ENCODE measurements at regions not wholly inside any gene's neighbourhood (a gene's known extent, or its start where the extent isn't known, plus 50 kb on each side); places are given as distances from the start of the nearest gene placed in this dataset.

GRCh38 chr2:100627330-100628300 is 64.8 kb downstream of the PDCL3 start:
- TF ChIP-seq, protein P1, sequence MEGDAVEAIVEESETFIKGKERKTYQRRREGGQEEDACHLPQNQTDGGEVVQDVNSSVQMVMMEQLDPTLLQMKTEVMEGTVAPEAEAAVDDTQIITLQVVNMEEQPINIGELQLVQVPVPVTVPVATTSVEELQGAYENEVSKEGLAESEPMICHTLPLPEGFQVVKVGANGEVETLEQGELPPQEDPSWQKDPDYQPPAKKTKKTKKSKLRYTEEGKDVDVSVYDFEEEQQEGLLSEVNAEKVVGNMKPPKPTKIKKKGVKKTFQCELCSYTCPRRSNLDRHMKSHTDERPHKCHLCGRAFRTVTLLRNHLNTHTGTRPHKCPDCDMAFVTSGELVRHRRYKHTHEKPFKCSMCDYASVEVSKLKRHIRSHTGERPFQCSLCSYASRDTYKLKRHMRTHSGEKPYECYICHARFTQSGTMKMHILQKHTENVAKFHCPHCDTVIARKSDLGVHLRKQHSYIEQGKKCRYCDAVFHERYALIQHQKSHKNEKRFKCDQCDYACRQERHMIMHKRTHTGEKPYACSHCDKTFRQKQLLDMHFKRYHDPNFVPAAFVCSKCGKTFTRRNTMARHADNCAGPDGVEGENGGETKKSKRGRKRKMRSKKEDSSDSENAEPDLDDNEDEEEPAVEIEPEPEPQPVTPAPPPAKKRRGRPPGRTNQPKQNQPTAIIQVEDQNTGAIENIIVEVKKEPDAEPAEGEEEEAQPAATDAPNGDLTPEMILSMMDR (IDR thresholded peaks at IDR 0.05), result no peak
- Mint-ChIP-seq H3K4me1 (ENCODE audit: low read depth) (no peaks in the 10 kb centered on the region), H3K36me3 (ENCODE audit: low read depth) (no peaks in the 10 kb centered on the region), H3K27ac (ENCODE audit: unreplicated experiment) (no peak overlapping the region), H3K27me3 (ENCODE audit: low read depth) (peaks cover 25% of the 10 kb centered on the region), H3K4me3 (ENCODE audit: unreplicated experiment) (no peak overlapping the region), H3K9me3 (ENCODE audit: low read depth) (no peaks in the 10 kb centered on the region)
- DNase-seq (ENCODE audit: low spot score), result no peak

DNA sequence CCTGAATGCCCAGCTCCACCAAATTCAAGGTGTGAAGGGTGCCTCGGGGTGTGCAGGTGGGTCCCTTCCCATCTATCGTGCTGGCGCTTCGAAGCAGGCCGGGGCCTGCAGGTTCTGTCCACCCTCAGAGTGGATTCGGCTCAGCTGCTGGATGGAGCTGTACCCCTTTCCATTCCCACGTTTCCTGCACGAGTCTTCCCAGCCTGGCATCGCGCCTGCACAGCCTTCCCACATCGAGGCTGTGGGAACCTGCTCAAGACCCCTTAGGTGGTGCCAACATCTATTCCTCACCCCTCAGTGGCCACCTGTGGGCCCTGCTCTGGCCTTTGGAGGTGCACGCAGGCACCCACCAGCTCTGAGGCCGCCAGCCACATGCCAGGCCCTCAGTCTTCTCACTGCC is 65.7 kb downstream of the PDCL3 start:
- H3K27ac Mint-ChIP-seq (ENCODE audit: unreplicated experiment), result no peak overlapping the region
- H3K4me1 Mint-ChIP-seq (ENCODE audit: low read depth), result peaks cover 2% of the 10 kb centered on the region
- H3K36me3 Mint-ChIP-seq (ENCODE audit: low read depth), result no peaks in the 10 kb centered on the region
- TF ChIP-seq, protein P1 (IDR thresholded peaks at IDR 0.05), result no peak
- H3K27me3 Mint-ChIP-seq (ENCODE audit: low read depth), result peaks cover 25% of the 10 kb centered on the region
- H3K9me3 Mint-ChIP-seq (ENCODE audit: low read depth), result no peaks in the 10 kb centered on the region
- no peak for DNase-seq (ENCODE audit: low spot score)
- no peak overlapping the region for H3K4me3 Mint-ChIP-seq (ENCODE audit: unreplicated experiment)

GRCh38 chr2:100629309-100629708 is 66.5 kb downstream of the PDCL3 start:
- Mint-ChIP-seq H3K9me3 (ENCODE audit: low read depth) (no peaks in the 10 kb centered on the region), H3K4me1 (ENCODE audit: low read depth) (peaks cover 2% of the 10 kb centered on the region), H3K4me3 (ENCODE audit: unreplicated experiment) (no peak overlapping the region), H3K27me3 (ENCODE audit: low read depth) (peaks cover 25% of the 10 kb centered on the region), H3K36me3 (ENCODE audit: low read depth) (no peaks in the 10 kb centered on the region), H3K27ac (ENCODE audit: unreplicated experiment) (no peak overlapping the region)
- DNase-seq (ENCODE audit: low spot score), result no peak
- TF ChIP-seq, protein P1 (IDR thresholded peaks at IDR 0.05), result no peak

- Mint-ChIP-seq H3K27ac (ENCODE audit: unreplicated experiment) (no peak overlapping the region), H3K9me3 (ENCODE audit: low read depth) (no peaks in the 10 kb centered on the region), H3K4me3 (ENCODE audit: unreplicated experiment) (no peak overlapping the region), H3K36me3 (ENCODE audit: low read depth) (no peaks in the 10 kb centered on the region), H3K27me3 (ENCODE audit: low read depth) (peaks cover 25% of the 10 kb centered on the region), H3K4me1 (ENCODE audit: low read depth) (peaks cover 2% of the 10 kb centered on the region)
- DNase-seq (ENCODE audit: low spot score), result no peak
- TF ChIP-seq, protein P1 (IDR thresholded peaks at IDR 0.05), result no peak
Observed at GRCh38 chr2:100630473-100630977, 67.7 kb downstream of the PDCL3 start.

DNA sequence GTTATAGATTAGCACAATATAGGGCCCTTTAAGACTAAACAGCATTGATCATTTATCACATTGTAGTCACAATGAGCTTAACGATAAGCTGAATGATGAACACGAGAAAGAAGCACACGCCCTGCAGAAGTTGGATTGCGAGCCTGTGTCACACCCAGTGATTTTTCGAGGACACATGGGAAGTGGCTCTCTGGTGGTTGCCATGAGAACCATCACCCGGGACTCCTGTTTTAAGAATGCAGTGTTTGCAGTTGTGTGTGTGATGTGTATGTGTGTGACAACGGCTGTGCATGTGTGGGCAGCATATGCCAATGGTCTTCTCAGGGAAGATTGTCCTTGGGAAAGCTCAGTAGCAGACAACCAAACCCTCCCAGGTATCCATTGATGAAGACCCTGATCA is 69.2 kb downstream of the PDCL3 start:
- no peak overlapping the region for H3K27ac Mint-ChIP-seq (ENCODE audit: unreplicated experiment)
- H3K27me3 Mint-ChIP-seq (ENCODE audit: low read depth), result peaks cover 19% of the 10 kb centered on the region
- peaks cover 2% of the 10 kb centered on the region for H3K4me1 Mint-ChIP-seq (ENCODE audit: low read depth)
- H3K36me3 Mint-ChIP-seq (ENCODE audit: low read depth), result no peaks in the 10 kb centered on the region
- DNase-seq (ENCODE audit: low spot score), result no peak
- no peak overlapping the region for H3K4me3 Mint-ChIP-seq (ENCODE audit: unreplicated experiment)
- TF ChIP-seq, protein P1 (IDR thresholded peaks at IDR 0.05), result no peak
- H3K9me3 Mint-ChIP-seq (ENCODE audit: low read depth), result no peaks in the 10 kb centered on the region
